Right atrium auricular region (tissue), 2 donors: ENCODE measurements at regions not wholly inside any gene's neighbourhood (a gene's known extent, or its start where the extent isn't known, plus 50 kb on each side); places are given as distances from the start of the nearest gene placed in this dataset.

ENCODE experiments used
- DNase-seq: peaks from one replicate; pipeline ENCODE4 v3.0.0-alpha.2; 2019; ENCODE audit warnings: low spot score
- H3K27ac ChIP-seq, 2 donors: fragments of 200-600 bp; sonication (generic); 1 replicate in 1 of 2; 2 replicates in 1 of 2; pipeline ENCODE4 v1.5.1; 2016 to 2019
- H3K27me3 ChIP-seq, 2 donors: fragments of 200-600 bp; sonication (generic); one replicate each; pipeline versions ENCODE4 v1.5.1 to v1.6.0; 2017 to 2019
- H3K36me3 ChIP-seq: fragments of 200-600 bp; sonication (generic); one replicate; pipeline ENCODE4 v1.5.1; 2016
- H3K4me1 ChIP-seq, 2 donors: fragments of 200-600 bp; sonication (generic); one replicate each; pipeline versions ENCODE4 v1.5.1 to v1.6.0; 2017 to 2019
- H3K4me3 ChIP-seq, 2 donors: fragments of 200-600 bp; sonication (generic); 1 replicate in 1 of 2; 2 replicates in 1 of 2; pipeline ENCODE4 v1.5.1; 2017 to 2019; ENCODE audit warnings: mild to moderate bottlenecking in 1 of 2, moderate library complexity in 1 of 2
- H3K9me3 ChIP-seq, 2 donors: fragments of 200-600 bp; sonication (generic); one replicate each; pipeline ENCODE4 v1.5.1; 2019
- CTCF ChIP-seq, 2 donors: fragments of 200-600 bp; sonication (generic); IDR thresholded peaks; one replicate each; pipeline ENCODE4 v1.5.1; 2019; ENCODE audit warnings: antibody characterized with exemption in 2 of 2

DNA sequence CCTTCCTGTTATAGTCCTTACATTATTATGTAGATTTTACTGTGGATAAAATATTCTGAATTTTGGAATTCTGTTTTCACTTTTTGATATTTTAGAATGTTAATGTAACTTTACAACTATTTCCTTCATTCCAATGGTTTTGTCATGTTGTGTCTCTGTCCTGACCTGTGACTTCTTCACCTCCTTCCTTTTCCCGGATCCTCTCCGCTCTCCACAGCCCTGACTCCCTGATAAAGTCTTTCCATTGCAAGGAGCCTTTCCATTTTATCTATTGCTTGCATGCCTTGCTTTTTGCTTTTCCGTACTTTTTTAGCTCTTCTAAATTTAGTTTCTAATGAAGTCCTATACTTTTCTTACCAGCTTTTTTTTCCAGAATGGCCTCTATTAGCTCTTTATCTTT is 117.6 kb upstream of the ARRDC3 start:
- Histone ChIP-seq H3K9me3 (no peaks in the 10 kb centered on the region), H3K4me1 (no peaks in the 10 kb centered on the region)
- TF ChIP-seq CTCF (IDR thresholded peaks at IDR 0.05) = no peak

DNA sequence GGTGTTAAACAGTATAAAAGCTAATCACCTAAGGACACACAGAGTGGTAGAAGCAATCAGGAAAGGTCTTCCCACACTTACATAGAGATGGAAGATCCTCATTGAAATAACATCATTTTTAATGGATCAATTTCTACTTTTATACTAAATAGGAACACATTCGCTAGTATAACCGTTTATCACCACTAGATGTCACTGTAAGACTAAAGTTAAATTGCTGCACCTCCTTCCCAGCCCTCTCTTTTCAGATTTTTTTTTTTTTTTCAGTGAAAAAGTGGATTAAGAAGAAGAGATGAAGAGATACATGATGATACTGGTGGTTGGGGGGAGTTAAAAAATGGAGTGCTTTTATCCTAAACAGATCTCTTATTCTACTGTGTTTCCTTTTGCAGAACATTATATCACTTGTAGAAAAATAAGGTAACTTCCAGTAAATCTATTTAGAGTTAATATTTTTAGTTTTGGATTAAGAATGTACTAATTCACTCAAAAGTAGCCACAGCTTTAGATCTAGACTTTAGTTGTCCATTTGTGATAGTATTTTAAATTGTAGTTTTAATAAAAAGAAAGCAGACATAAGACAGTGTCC is 116.9 kb upstream of the ARRDC3 start:
- H3K9me3 ChIP-seq = no peaks in the 10 kb centered on the region
- H3K27ac ChIP-seq = no peak overlapping the region
- no peaks in the 10 kb centered on the region for H3K27me3 ChIP-seq
- H3K36me3 ChIP-seq = no peaks in the 10 kb centered on the region
- no peaks in the 10 kb centered on the region for H3K4me1 ChIP-seq
- DNase-seq = no peak
- no peak overlapping the region for H3K4me3 ChIP-seq
- TF ChIP-seq CTCF (IDR thresholded peaks at IDR 0.05) = peak; percentile 52 to 74

More for the DNA sequence above, 117.6 kb upstream of the ARRDC3 start:
- no peak for DNase-seq
- Histone ChIP-seq H3K27ac (no peak overlapping the region), H3K27me3 (no peaks in the 10 kb centered on the region), H3K36me3 (no peaks in the 10 kb centered on the region), H3K4me3 (no peak overlapping the region)

GRCh38 chr5:91495699-91496098 is 112.6 kb upstream of the ARRDC3 start:
- H3K9me3 ChIP-seq = no peaks in the 10 kb centered on the region
- no peaks in the 10 kb centered on the region for H3K36me3 ChIP-seq
- no peak for TF ChIP-seq CTCF (IDR thresholded peaks at IDR 0.05)
- DNase-seq = no peak
- H3K4me1 ChIP-seq = no peaks in the 10 kb centered on the region
- H3K27ac ChIP-seq = no peak overlapping the region
- no peak overlapping the region for H3K4me3 ChIP-seq
- no peaks in the 10 kb centered on the region for H3K27me3 ChIP-seq

DNA sequence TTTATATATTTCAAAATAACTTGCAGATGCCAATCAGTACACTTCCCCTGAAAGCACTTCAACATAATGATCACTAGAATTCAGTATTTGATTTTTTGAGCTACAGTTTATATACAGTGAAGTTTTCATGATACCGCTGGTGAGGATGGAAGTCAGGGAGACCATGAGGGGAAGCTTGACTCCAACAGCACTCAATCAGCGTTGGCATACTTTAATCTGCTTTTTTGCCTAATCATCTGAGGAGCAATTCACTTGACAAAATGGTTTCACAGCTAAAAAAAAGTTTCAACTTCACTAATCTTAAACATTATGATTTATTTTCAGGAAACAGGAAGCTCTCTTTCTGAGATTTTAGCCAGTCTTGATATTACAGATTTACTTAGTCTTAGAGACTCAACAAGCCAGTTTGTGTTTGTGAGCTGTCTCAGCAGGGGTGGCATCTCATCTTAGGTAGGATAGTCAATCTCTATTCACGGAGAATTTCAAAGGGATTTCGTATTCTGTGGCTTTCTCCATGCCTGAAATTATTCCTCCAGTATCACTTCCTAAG is 111.4 kb upstream of the ARRDC3 start:
- no peak for TF ChIP-seq CTCF (IDR thresholded peaks at IDR 0.05)

GRCh38 chr5:91493086-91493485 is 110.0 kb upstream of the ARRDC3 start:
- Histone ChIP-seq H3K4me3 (no peak overlapping the region), H3K36me3 (no peaks in the 10 kb centered on the region), H3K4me1 (no peaks in the 10 kb centered on the region), H3K9me3 (no peaks in the 10 kb centered on the region), H3K27ac (no peak overlapping the region), H3K27me3 (no peaks in the 10 kb centered on the region)
- TF ChIP-seq CTCF (IDR thresholded peaks at IDR 0.05) = no peak
- no peak for DNase-seq

More for the DNA sequence above, 111.4 kb upstream of the ARRDC3 start:
- Histone ChIP-seq H3K27ac (no peak overlapping the region), H3K27me3 (no peaks in the 10 kb centered on the region), H3K4me1 (no peaks in the 10 kb centered on the region), H3K9me3 (no peaks in the 10 kb centered on the region), H3K36me3 (no peaks in the 10 kb centered on the region), H3K4me3 (no peak overlapping the region)
- no peak for DNase-seq

- H3K27ac ChIP-seq = no peak overlapping the region
- no peak for TF ChIP-seq CTCF (IDR thresholded peaks at IDR 0.05)
- H3K4me1 ChIP-seq = no peaks in the 10 kb centered on the region
- no peaks in the 10 kb centered on the region for H3K27me3 ChIP-seq
- no peaks in the 10 kb centered on the region for H3K36me3 ChIP-seq
- no peak for DNase-seq
- peaks cover 0 to 4% of the 10 kb centered on the region in 2 donors for H3K9me3 ChIP-seq
- H3K4me3 ChIP-seq = no peak overlapping the region
Observed at GRCh38 chr5:91491229-91491628, 108.1 kb upstream of the ARRDC3 start.
